ENCODE measurements at regions not wholly inside any gene's neighbourhood (a gene's known extent, or its start where the extent isn't known, plus 50 kb on each side); places are given as distances from the start of the nearest gene placed in this dataset.

GRCh38 chr18:30500240-30500945, 542.1 kb downstream of the DSC3 start:
- no peaks in the 10 kb centered on the region for H3K27me3 ChIP-seq (ENCODE audit: insufficient read depth, poor library complexity, severe bottlenecking)
- TF ChIP-seq SPI1 (IDR thresholded peaks at IDR 0.05; ENCODE audit: borderline replicate concordance, low read depth) (no peak), GABPA (IDR thresholded peaks at IDR 0.05; ENCODE audit: low read depth) (no peak), POLR2AphosphoS5 (IDR thresholded peaks at IDR 0.05; ENCODE audit: low read depth) (no peak), REST (IDR thresholded peaks at IDR 0.05; ENCODE audit: insufficient replicate concordance, low read depth) (no peak)
- TF ChIP-seq, protein P1, sequence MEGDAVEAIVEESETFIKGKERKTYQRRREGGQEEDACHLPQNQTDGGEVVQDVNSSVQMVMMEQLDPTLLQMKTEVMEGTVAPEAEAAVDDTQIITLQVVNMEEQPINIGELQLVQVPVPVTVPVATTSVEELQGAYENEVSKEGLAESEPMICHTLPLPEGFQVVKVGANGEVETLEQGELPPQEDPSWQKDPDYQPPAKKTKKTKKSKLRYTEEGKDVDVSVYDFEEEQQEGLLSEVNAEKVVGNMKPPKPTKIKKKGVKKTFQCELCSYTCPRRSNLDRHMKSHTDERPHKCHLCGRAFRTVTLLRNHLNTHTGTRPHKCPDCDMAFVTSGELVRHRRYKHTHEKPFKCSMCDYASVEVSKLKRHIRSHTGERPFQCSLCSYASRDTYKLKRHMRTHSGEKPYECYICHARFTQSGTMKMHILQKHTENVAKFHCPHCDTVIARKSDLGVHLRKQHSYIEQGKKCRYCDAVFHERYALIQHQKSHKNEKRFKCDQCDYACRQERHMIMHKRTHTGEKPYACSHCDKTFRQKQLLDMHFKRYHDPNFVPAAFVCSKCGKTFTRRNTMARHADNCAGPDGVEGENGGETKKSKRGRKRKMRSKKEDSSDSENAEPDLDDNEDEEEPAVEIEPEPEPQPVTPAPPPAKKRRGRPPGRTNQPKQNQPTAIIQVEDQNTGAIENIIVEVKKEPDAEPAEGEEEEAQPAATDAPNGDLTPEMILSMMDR (IDR thresholded peaks at IDR 0.05; ENCODE audit: insufficient read depth, low read length), result no peak
- no peak for DNase-seq (ENCODE audit: low read depth in 1 of 2, low spot score in 1 of 2)
- H3K27ac ChIP-seq (replicated peaks), result no peak overlapping the region
- no peak overlapping the region for H3K4me3 ChIP-seq (replicated peaks; ENCODE audit: insufficient read depth, low read length)

GRCh38 chr18:30499721-30500120, 542.8 kb downstream of the DSC3 start:
- TF ChIP-seq, protein P1 (IDR thresholded peaks at IDR 0.05; ENCODE audit: insufficient read depth, low read length), result no peak
- TF ChIP-seq SPI1 (IDR thresholded peaks at IDR 0.05; ENCODE audit: borderline replicate concordance, low read depth) (no peak), REST (IDR thresholded peaks at IDR 0.05; ENCODE audit: insufficient replicate concordance, low read depth) (no peak), GABPA (IDR thresholded peaks at IDR 0.05; ENCODE audit: low read depth) (no peak), POLR2AphosphoS5 (IDR thresholded peaks at IDR 0.05; ENCODE audit: low read depth) (no peak)
- H3K4me3 ChIP-seq (replicated peaks; ENCODE audit: insufficient read depth, low read length), result no peak overlapping the region
- DNase-seq (ENCODE audit: low read depth in 1 of 2, low spot score in 1 of 2), result no peak
- no peaks in the 10 kb centered on the region for H3K27me3 ChIP-seq (ENCODE audit: insufficient read depth, poor library complexity, severe bottlenecking)
- no peak overlapping the region for H3K27ac ChIP-seq (replicated peaks)

DNA sequence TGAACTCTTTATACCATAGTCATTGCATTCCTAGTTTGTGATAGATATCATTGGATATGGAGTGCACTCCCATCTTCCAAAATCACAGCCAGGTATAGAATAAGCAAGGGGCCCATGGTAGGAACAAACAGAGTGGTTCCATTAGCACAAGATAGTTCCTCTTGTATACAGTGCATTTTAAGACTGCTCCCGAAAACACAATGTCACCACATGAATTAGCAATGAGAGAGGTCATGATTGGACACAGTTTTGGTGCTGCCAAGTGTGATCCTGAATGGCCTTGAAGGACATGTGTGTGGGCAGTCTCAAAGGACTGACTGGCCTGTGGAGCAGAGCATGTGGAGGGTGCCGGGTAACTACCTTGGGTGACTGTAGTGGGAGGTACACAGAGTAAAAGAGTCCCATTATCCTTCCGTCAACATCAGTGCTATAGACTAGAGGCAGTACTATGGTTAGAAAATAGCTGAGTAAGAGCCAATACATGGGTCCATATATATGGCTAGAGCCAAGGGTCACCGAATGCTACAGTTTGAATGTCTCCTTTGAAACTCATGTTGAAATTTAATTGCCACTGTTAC, 549.9 kb downstream of the DSC3 start:
- Histone ChIP-seq H3K27me3 (ENCODE audit: insufficient read depth, poor library complexity, severe bottlenecking) (peaks cover 4% of the 10 kb centered on the region), H3K4me3 (replicated peaks; ENCODE audit: insufficient read depth, low read length) (no peak overlapping the region), H3K27ac (replicated peaks) (no peak overlapping the region)
- TF ChIP-seq POLR2AphosphoS5 (IDR thresholded peaks at IDR 0.05; ENCODE audit: low read depth) (no peak), REST (IDR thresholded peaks at IDR 0.05; ENCODE audit: insufficient replicate concordance, low read depth) (no peak), GABPA (IDR thresholded peaks at IDR 0.05; ENCODE audit: low read depth) (no peak), SPI1 (IDR thresholded peaks at IDR 0.05; ENCODE audit: borderline replicate concordance, low read depth) (no peak)
- TF ChIP-seq, protein P1 (IDR thresholded peaks at IDR 0.05; ENCODE audit: insufficient read depth, low read length), result no peak
- DNase-seq (ENCODE audit: low read depth in 1 of 2, low spot score in 1 of 2), result no peak
